ENCODE measurements at regions not wholly inside any gene's neighbourhood (a gene's known extent, or its start where the extent isn't known, plus 50 kb on each side); places are given as distances from the start of the nearest gene placed in this dataset.

GRCh38 chr7:155916926-155917655 lies 104.8 kb upstream of the SHH start:
- Mint-ChIP-seq H3K36me3 (no peaks in the 10 kb centered on the region), H3K4me1 (no peaks in the 10 kb centered on the region), H3K4me3 (no peak overlapping the region), H3K27ac (no peak overlapping the region), H3K9me3 (peaks cover 5% of the 10 kb centered on the region), H3K27me3 (peaks cover 7% of the 10 kb centered on the region)
- CTCF ChIA-PET = no interaction called here
- DNase-seq = no peak

GRCh38 chr7:155914341-155914740 lies 102.1 kb upstream of the SHH start:
- no peak overlapping the region for H3K4me3 Mint-ChIP-seq
- H3K9me3 Mint-ChIP-seq = peaks cover 22% of the 10 kb centered on the region
- H3K27ac Mint-ChIP-seq = no peak overlapping the region
- H3K4me1 Mint-ChIP-seq = no peaks in the 10 kb centered on the region
- H3K36me3 Mint-ChIP-seq = no peaks in the 10 kb centered on the region
- DNase-seq = no peak
- H3K27me3 Mint-ChIP-seq = peaks cover 7% of the 10 kb centered on the region
- CTCF ChIA-PET = no interaction called here

GRCh38 chr7:155913719-155914118 lies 101.5 kb upstream of the SHH start:
- Mint-ChIP-seq H3K9me3 (peaks cover 22% of the 10 kb centered on the region), H3K27ac (no peak overlapping the region), H3K4me1 (no peaks in the 10 kb centered on the region), H3K36me3 (no peaks in the 10 kb centered on the region), H3K27me3 (peaks cover 7% of the 10 kb centered on the region), H3K4me3 (no peak overlapping the region)
- CTCF ChIA-PET = no interaction called here
- no peak for DNase-seq

- Mint-ChIP-seq H3K36me3 (no peaks in the 10 kb centered on the region), H3K4me1 (no peaks in the 10 kb centered on the region), H3K27me3 (peaks cover 7% of the 10 kb centered on the region), H3K4me3 (no peak overlapping the region), H3K27ac (no peak overlapping the region), H3K9me3 (peaks cover 18% of the 10 kb centered on the region)
- no peak for DNase-seq
- CTCF ChIA-PET = no interaction called here
Measured at GRCh38 chr7:155913291-155913690, 101.0 kb upstream of the SHH start.

GRCh38 chr7:155911471-155912105 lies 99.3 kb upstream of the SHH start:
- H3K4me3 Mint-ChIP-seq = no peak overlapping the region
- no peak overlapping the region for H3K27ac Mint-ChIP-seq
- no peak for DNase-seq
- CTCF ChIA-PET = no interaction called here
- H3K9me3 Mint-ChIP-seq = peaks cover 22% of the 10 kb centered on the region
- H3K4me1 Mint-ChIP-seq = no peaks in the 10 kb centered on the region
- no peaks in the 10 kb centered on the region for H3K27me3 Mint-ChIP-seq
- H3K36me3 Mint-ChIP-seq = no peaks in the 10 kb centered on the region

- Mint-ChIP-seq H3K4me3 (no peak overlapping the region), H3K9me3 (peaks cover 34% of the 10 kb centered on the region), H3K36me3 (no peaks in the 10 kb centered on the region), H3K27me3 (no peaks in the 10 kb centered on the region), H3K27ac (no peak overlapping the region), H3K4me1 (no peaks in the 10 kb centered on the region)
- DNase-seq = no peak
- CTCF ChIA-PET = no interaction called here
Measured at GRCh38 chr7:155908385-155908784, 96.1 kb upstream of the SHH start.

GRCh38 chr7:155907450-155908200 lies 95.4 kb upstream of the SHH start:
- no peak overlapping the region for H3K27ac Mint-ChIP-seq
- no peaks in the 10 kb centered on the region for H3K27me3 Mint-ChIP-seq
- no peak overlapping the region for H3K4me3 Mint-ChIP-seq
- H3K9me3 Mint-ChIP-seq = peaks cover 38% of the 10 kb centered on the region
- CTCF ChIA-PET = no interaction called here
- no peak for DNase-seq
- H3K4me1 Mint-ChIP-seq = no peaks in the 10 kb centered on the region
- H3K36me3 Mint-ChIP-seq = no peaks in the 10 kb centered on the region

- H3K36me3 Mint-ChIP-seq = no peaks in the 10 kb centered on the region
Measured at GRCh38 chr7:155901176-155901575, 88.9 kb upstream of the SHH start.

GRCh38 chr7:155899596-155899995 lies 87.3 kb upstream of the SHH start:
- H3K4me3 Mint-ChIP-seq = no peak overlapping the region
- peaks cover 8% of the 10 kb centered on the region for H3K9me3 Mint-ChIP-seq
- DNase-seq = no peak
- H3K27ac Mint-ChIP-seq = no peak overlapping the region
- H3K4me1 Mint-ChIP-seq = no peaks in the 10 kb centered on the region
- H3K27me3 Mint-ChIP-seq = peaks cover 17% of the 10 kb centered on the region
- CTCF ChIA-PET = no interaction called here
- no peaks in the 10 kb centered on the region for H3K36me3 Mint-ChIP-seq

More at GRCh38 chr7:155901176-155901575, 88.9 kb upstream of the SHH start:
- CTCF ChIA-PET = no interaction called here
- H3K27me3 Mint-ChIP-seq = peaks cover 12% of the 10 kb centered on the region
- H3K9me3 Mint-ChIP-seq = peaks cover 12% of the 10 kb centered on the region
- no peak overlapping the region for H3K4me3 Mint-ChIP-seq
- H3K4me1 Mint-ChIP-seq = no peaks in the 10 kb centered on the region
- H3K27ac Mint-ChIP-seq = no peak overlapping the region
- DNase-seq = no peak

- CTCF ChIA-PET = no interaction called here
- peaks cover under 1% of the 10 kb centered on the region for H3K9me3 Mint-ChIP-seq
- H3K27me3 Mint-ChIP-seq = peaks cover 17% of the 10 kb centered on the region
- H3K4me1 Mint-ChIP-seq = no peaks in the 10 kb centered on the region
- H3K4me3 Mint-ChIP-seq = no peak overlapping the region
- H3K27ac Mint-ChIP-seq = no peak overlapping the region
- no peaks in the 10 kb centered on the region for H3K36me3 Mint-ChIP-seq
- DNase-seq = no peak
Measured at GRCh38 chr7:155897758-155898386, 85.6 kb upstream of the SHH start.

GRCh38 chr7:155896531-155897263 lies 84.4 kb upstream of the SHH start:
- Mint-ChIP-seq H3K36me3 (no peaks in the 10 kb centered on the region), H3K9me3 (no peaks in the 10 kb centered on the region), H3K27me3 (peaks cover 17% of the 10 kb centered on the region), H3K4me1 (no peaks in the 10 kb centered on the region), H3K4me3 (no peak overlapping the region), H3K27ac (no peak overlapping the region)
- DNase-seq = no peak
- CTCF ChIA-PET = no interaction called here

GRCh38 chr7:155893664-155894063 lies 81.4 kb upstream of the SHH start:
- H3K9me3 Mint-ChIP-seq = peaks cover 4% of the 10 kb centered on the region
- H3K36me3 Mint-ChIP-seq = no peaks in the 10 kb centered on the region
- H3K27ac Mint-ChIP-seq = no peak overlapping the region
- CTCF ChIA-PET = no interaction called here
- peaks cover 13% of the 10 kb centered on the region for H3K27me3 Mint-ChIP-seq
- H3K4me1 Mint-ChIP-seq = no peaks in the 10 kb centered on the region
- H3K4me3 Mint-ChIP-seq = no peak overlapping the region
- DNase-seq = no peak

GRCh38 chr7:155893176-155893575 lies 80.9 kb upstream of the SHH start:
- Mint-ChIP-seq H3K4me1 (no peaks in the 10 kb centered on the region), H3K9me3 (peaks cover 4% of the 10 kb centered on the region), H3K27ac (no peak overlapping the region), H3K27me3 (peaks cover 13% of the 10 kb centered on the region), H3K36me3 (no peaks in the 10 kb centered on the region), H3K4me3 (no peak overlapping the region)
- DNase-seq = no peak
- CTCF ChIA-PET = no interaction called here

Data from activated naive CD4-positive, alpha-beta T cell treated with anti-CD3 and anti-CD28 coated beads, Interleukin-2, amount 10 ng/mL, durations not matched to agents 7 days and 5 days (primary cell).